HG03432 (cell line): ENCODE measurements at regions not wholly inside any gene's neighbourhood (a gene's known extent, or its start where the extent isn't known, plus 50 kb on each side); places are given as distances from the start of the nearest gene placed in this dataset.
"Not testable (repeated sequence)": the region's sequence is repeated elsewhere in the genome, so short reads cannot be mapped to it uniquely, and the experiment has no call there.

Experiments
- ATAC-seq: cut with Tn5 transposase; IDR thresholded peaks from one replicate; pipeline ENCODE4 v1.9.1; 2021; ENCODE audit warnings: mild to moderate bottlenecking, moderate library complexity; ENCODE audit not compliant: unreplicated experiment

DNA sequence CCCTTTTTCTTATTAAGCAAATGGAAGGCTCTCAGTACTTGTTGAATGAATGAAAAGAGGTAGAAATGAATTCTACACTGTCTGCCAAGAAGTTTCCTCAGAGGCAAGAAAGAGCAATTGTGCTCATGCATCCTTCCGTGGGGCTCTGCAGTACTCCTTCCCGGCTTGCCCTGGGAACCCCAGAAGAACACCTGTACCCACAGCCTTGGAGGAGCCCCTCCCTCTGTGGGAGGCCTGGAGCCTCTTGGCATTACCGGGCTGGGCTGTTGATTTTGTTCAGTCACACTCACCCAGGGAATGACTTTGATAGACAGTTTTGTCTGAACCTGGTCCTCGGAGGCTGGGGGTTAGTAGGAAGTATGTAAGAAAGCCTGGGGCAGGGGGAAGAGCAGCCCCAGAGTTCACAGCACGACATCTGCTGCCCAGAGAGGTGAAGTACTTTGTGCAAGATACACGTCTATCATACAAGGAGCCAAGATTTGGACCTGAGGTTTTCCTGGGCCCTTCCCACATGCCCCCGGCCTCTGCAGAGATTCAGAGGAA lies 134.8 kb upstream of the GDF10 start:
- no peak for ATAC-seq

DNA sequence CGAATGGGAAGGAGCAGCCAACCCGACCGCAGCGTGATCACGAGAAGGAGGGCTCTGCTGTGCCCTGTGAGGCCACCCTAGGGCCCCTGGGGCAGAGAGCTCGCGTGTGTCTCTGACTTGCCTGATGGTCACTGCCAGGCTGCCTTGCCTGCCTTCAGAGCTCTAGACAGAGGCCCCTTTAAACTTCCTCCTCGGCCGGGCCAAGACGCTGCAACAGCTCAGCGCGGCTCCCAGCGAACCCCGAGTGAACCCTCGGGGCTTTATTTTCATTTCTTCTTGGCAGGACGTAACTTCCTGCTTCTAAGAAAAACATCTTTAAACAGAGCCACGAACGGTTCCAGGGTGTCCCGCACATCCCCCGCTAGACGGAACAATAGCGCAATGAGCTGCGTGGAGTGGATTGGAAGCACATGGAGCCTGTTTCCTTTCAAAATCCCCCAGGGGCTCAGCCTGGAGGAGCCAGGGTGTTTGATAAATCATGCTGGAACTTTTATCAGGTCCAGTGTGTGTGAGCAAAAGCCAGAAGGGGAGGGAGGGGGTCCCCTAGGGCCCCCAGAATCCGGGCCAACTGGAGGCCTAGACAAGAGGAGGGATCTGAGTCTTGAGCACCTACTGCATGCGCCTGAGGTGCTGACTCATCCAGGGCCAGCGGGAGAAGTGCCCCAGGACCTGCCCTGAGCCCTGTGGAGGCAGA lies 134.1 kb upstream of the GDF10 start:
- ATAC-seq, result no peak

DNA sequence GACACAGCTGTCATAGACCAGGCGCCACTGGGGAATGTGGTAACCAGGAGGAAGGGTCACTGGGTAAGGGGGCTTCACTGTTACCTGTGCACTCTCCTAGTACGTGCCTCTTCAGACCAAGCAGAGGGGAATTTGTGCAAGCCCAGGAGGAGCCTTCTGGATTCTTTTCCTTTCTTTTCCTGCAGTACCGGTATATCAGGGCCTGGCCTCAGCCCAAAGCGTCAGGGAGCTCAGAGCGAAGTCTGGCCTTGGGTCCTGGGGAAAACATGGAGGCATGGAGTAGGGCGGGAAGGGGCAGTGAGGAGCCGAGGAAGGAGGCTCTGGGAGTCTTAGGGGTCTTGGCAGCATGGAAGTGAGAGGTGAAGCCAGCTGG lies 133.6 kb upstream of the GDF10 start:
- no peak for ATAC-seq

GRCh38 chr10:47166808-47167581 lies 133.0 kb upstream of the GDF10 start:
- ATAC-seq, result not testable (repeated sequence)

- ATAC-seq, result no peak
These were observed 132.4 kb upstream of the GDF10 start for GRCh38 chr10:47167591-47167990.

DNA sequence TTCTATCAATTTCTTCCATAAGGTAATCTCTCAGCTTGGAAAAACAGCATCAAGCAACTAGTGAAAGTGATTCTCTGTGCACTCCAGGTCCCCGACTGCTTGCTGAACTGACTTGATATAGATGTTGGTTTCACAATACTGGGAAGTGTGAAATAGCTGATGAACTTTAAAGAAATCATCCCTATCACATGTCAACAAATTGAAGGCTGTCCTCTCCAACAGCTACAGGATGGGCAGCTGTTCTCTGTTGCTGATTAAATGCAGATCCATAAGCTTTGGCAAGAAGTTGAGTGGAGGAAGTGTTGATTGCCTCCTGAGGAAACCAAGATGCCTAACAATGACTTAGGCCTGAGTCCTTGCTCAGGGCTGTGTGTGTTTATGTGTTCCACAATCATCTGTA lies 130.4 kb upstream of the GDF10 start:
- ATAC-seq, result no peak

GRCh38 chr10:47173929-47174442 lies 126.0 kb upstream of the GDF10 start:
- ATAC-seq, result no peak

DNA sequence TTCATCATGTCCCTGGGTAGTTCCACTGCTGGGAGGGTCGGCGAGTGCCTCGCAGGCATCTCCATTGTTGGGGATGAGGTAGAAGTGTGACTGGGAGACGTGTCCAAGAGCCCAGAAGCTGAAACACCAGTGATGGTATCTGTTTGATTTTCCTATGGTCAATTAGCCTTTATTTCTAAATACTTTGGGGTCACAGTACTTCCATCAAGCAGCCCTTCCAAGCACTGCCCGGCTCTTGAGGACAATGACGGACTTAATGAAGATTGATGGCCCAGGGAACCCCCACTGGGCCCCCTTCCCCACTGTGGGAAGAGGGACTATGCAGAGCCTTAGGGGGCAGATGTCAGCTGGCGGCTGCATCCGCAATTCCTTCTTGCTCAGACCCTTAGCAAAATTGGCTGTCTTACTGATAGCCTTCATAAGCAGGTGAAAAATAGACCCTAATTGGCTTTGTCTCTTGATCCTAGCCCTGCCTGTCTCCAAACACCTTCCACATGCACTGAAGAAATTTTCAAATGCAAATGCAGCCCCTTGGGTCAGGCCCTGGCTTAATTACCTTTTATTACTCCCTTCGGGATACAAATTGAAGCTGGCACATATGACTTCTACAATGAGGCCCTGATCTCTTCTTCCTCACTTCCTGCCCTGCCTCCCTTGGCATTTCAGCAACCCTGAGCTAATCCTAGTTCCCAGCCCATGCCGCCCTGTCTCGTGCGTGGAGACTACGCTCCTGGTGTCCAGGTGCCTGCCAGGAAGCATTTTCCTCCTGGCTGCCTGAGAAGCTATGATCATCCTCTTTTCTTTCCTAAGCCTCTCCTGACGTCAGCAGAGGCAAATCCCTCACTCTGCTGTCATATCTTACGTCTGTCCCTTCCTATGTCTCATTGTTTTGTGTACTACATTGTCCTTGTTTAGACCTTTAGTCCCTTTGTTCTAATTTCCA lies 124.5 kb upstream of the GDF10 start:
- no peak for ATAC-seq

DNA sequence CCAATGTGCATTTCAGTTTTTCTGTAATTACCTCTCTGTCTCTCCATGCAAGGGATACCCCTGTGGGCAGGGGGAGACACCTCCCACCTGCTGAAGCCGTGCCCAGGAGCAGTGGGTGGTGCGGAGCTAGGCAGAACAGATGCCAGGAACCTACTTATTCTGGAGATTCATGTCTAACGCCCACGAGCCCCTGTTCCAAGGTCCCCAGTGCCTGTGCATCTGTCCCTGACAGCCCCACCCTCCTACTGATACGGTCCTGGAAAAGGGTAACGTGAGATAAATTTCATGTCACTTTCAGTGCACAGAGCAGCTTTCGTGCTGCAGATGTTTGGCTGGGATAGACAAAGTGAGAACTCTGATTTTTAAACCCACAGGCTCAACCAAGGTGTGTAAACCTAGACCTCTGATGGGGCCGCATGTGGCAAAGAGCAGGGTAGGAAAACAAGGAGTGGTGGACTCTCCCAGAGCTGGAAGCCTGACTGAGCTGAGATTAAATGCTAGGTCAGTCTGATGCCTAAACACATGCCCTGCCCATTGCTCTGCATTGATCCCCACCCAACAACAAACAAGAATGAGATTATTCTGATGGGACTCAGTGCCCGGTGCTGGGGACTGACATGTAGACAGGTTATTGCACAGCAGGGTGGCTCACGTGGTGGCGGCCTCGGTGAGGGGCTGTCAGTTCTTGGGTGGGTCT lies 123.6 kb upstream of the GDF10 start:
- no peak for ATAC-seq

GRCh38 chr10:47176903-47177868 lies 122.8 kb upstream of the GDF10 start:
- no peak for ATAC-seq

GRCh38 chr10:47178537-47179290 lies 121.3 kb upstream of the GDF10 start:
- ATAC-seq, result no peak

DNA sequence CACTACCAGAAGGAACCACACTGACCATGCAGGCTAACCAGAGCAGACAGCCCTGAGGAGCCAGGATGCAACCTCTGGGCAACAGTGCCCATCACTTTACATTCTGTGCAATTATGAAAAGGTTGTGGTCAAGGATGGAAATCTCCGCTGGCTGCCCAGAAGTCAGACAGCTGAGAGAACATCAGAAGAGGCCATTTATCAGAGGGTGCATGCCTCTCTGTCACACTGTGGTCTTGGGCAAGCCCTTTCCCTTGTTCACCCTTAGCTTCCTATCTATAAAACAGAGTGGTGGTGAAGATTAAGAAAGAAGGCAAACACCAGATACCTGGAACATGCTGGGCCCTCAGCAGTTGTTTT lies 120.7 kb upstream of the GDF10 start:
- no peak for ATAC-seq

- no peak for ATAC-seq
These were observed 118.7 kb upstream of the GDF10 start for GRCh38 chr10:47181052-47181849.

- ATAC-seq, result no peak
These were observed 116.9 kb upstream of the GDF10 start for GRCh38 chr10:47182934-47183703.

DNA sequence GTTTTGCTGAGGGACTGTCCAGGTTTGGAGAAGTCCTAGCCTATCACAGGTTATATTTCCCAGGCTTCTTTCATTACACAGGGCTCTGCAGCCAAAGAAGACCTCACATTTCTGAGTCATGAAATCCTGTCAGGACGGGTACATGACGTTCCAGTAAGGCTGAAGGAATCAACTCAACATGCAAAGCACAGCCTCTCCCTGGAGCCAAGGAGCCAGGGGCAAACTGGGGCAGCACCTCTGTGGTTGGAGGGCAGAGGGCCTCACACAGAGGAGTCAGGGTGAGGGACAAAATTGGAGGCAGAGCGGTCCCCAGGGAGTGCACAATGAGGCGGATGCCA lies 116.3 kb upstream of the GDF10 start:
- ATAC-seq, result no peak

- ATAC-seq, result no peak
These were observed 115.7 kb upstream of the GDF10 start for GRCh38 chr10:47184273-47184672.

DNA sequence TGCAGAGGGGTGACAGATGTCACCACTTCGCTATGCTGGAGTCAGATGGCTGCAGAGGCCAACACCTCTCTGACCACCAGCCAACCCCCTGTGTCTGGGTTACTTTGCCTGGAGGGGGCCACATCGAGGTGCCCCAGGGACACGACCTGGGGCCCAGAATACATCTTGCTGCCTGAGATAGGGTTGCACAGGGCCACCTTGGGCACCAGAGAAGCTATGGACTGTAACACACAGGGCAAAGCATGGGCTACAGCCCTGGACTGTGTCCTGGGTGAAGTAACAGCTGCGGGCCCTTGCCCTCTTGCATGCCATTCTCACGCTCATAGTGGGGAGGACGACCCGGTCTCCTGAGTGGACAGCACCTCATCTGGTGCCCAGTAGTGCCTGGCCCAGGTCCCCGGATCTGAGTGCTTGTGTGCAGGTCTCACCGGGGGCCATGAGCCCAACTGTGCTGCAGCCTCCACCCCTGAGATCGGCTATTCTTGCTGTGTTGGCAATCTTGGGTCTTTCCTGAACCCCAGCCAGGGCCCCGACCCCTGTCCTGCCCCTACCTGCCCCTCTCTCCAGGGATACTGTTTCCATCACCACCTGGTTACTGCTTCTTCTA lies 115.2 kb upstream of the GDF10 start:
- no peak for ATAC-seq
